A549 (cell line): ENCODE measurements at regions not wholly inside any gene's neighbourhood (a gene's known extent, or its start where the extent isn't known, plus 50 kb on each side); places are given as distances from the start of the nearest gene placed in this dataset.
"Not testable (repeated sequence)": the region's sequence is repeated elsewhere in the genome, so short reads cannot be mapped to it uniquely, and the experiment has no call there.

Experiments
- ATAC-seq, 2 experiments: fragments of 200-7000 bp in 1 of 2; fragments of >200 bp in 1 of 2; cut with Nextera tagmentation in 1 of 2; cut with Tn5 transposase in 1 of 2; 3 replicates each; pipeline versions ENCODE4 v1.8.0 to v1.9.1; 2018 to 2020; ENCODE audit warnings: mild to moderate bottlenecking in 1 of 2, moderate library complexity in 1 of 2
- CTCF ChIA-PET: fragments of 300-600 bp; sonication (Branson Sonifier 250); formaldehyde crosslinking; extraction: SDS; loops from one replicate; lab custom pipeline; 2021; ENCODE audit warnings: antibody characterized with exemption, inconsistent platforms; lab: Yijun Ruan, JAX
- POLR2A ChIA-PET: fragments of 350-600 bp; formaldehyde crosslinking; extraction: SDS; loops from one replicate; lab custom pipeline; 2021; ENCODE audit warnings: antibody characterized with exemption, inconsistent platforms; lab: Yijun Ruan, JAX
- DNase-seq, 2 experiments: peaks; one replicate each; pipeline versions ENCODE4 v3.0.0 to v3.0.0-alpha.2; 2011 to 2016; ENCODE audit warnings: low read depth in 1 of 2, low spot score in 1 of 2
- FAIRE-seq: peaks from 2 replicates; lab custom pipeline; 2011; peaks lifted over from hg19 to GRCh38; lab: Jason Lieb, UNC
- H3K27ac ChIP-seq, 2 experiments: fragments of >200 bp; sonication (Bioruptor Twin); formaldehyde crosslinking; 3 replicates each; pipeline ENCODE4 v1.5.1; 2016 to 2017
- H3K4me1 ChIP-seq: fragments of >200 bp; sonication (Bioruptor Twin); formaldehyde crosslinking; 3 replicates; pipeline ENCODE4 v1.6.1; 2016
- H3K4me2 ChIP-seq: fragments of >200 bp; sonication (Bioruptor Twin); formaldehyde crosslinking; 3 replicates; pipeline ENCODE4 v1.6.1; 2016
- H3K4me3 ChIP-seq: fragments of >200 bp; sonication (Bioruptor Twin); formaldehyde crosslinking; 3 replicates; pipeline ENCODE4 v1.5.1; 2016
- H3K9me3 ChIP-seq: fragments of >200 bp; sonication (Bioruptor Twin); formaldehyde crosslinking; 3 replicates; pipeline ENCODE4 v1.6.1; 2016
- ATOH8 ChIP-seq: fragments of 250-450 bp; sonication (Bioruptor Pico); IDR thresholded peaks from 2 replicates; pipeline ENCODE4 v1.5.0; 2020; ENCODE audit warnings: low read depth, mild to moderate bottlenecking, moderate library complexity
- BCL3 ChIP-seq: fragments of >200 bp; sonication (Bioruptor Twin); formaldehyde crosslinking; IDR thresholded peaks from 3 replicates; pipeline ENCODE4 v1.6.1; 2016
- CEBPB ChIP-seq, 2 experiments: fragments of >200 bp in 1 of 2; sonication (Bioruptor Twin) in 1 of 2; formaldehyde crosslinking in 1 of 2; IDR thresholded peaks; 2 replicates each; pipeline ENCODE4 v1.6.1; 2012 to 2016
- E2F6 ChIP-seq: IDR thresholded peaks from 2 replicates; pipeline ENCODE4 v1.6.1; 2012; ENCODE audit warnings: low read depth, borderline replicate concordance
- EHF ChIP-seq: fragments of 250-450 bp; sonication (Bioruptor Pico); IDR thresholded peaks from 2 replicates; pipeline ENCODE4 v1.5.0; 2020; ENCODE audit warnings: mild to moderate bottlenecking
- EHMT2 ChIP-seq: fragments of 200-600 bp; sonication (generic); IDR thresholded peaks from 2 replicates; pipeline ENCODE4 v1.6.1; 2016; ENCODE audit warnings: antibody characterized with exemption, low read depth, mild to moderate bottlenecking, moderate library complexity
- EP300 ChIP-seq, 2 experiments: fragments of >200 bp; sonication (Bioruptor Twin); formaldehyde crosslinking; IDR thresholded peaks; 2 replicates in 1 of 2; 3 replicates in 1 of 2; pipeline ENCODE4 v1.6.1; 2016 to 2017
- ESRRA ChIP-seq: fragments of 150-350 bp; IDR thresholded peaks from 2 replicates; pipeline ENCODE4 v1.6.1; 2014; ENCODE audit warnings: mild to moderate bottlenecking, low read length, borderline replicate concordance
- HDAC2 ChIP-seq: fragments of 200-600 bp; sonication (generic); IDR thresholded peaks from 2 replicates; pipeline ENCODE4 v1.6.1; 2016
- HEYL ChIP-seq: fragments of 250-450 bp; sonication (Bioruptor Pico); IDR thresholded peaks from 2 replicates; pipeline ENCODE4 v1.8.0; 2021; ENCODE audit warnings: mild to moderate bottlenecking, moderate library complexity
- HMGXB4 ChIP-seq: fragments of 250-450 bp; sonication (Bioruptor Pico); IDR thresholded peaks from 2 replicates; pipeline ENCODE4 v1.5.0; 2021; ENCODE audit warnings: mild to moderate bottlenecking, moderate library complexity, borderline replicate concordance
- HOXB5 ChIP-seq: fragments of 250-450 bp; sonication (Bioruptor Pico); IDR thresholded peaks from 2 replicates; pipeline ENCODE4 v1.5.0; 2020; ENCODE audit warnings: mild to moderate bottlenecking, moderate library complexity
- KDM1A ChIP-seq: fragments of 200-600 bp; sonication (generic); IDR thresholded peaks from 2 replicates; pipeline ENCODE4 v1.6.1; 2016; ENCODE audit warnings: low read depth, mild to moderate bottlenecking
- MYC ChIP-seq: IDR thresholded peaks from 2 replicates; pipeline ENCODE4 v1.6.1; 2012; ENCODE audit warnings: mild to moderate bottlenecking, inconsistent platforms, low read length, improper control_type of control experiment, borderline replicate concordance
- RAD21 ChIP-seq, 2 experiments: fragments of >200 bp in 1 of 2; sonication (Bioruptor Twin) in 1 of 2; formaldehyde crosslinking in 1 of 2; IDR thresholded peaks in 1 of 2; conservative IDR thresholded peaks in 1 of 2; 2 replicates in 1 of 2; 3 replicates in 1 of 2; pipeline ENCODE4 v1.6.1; 2012 to 2018; ENCODE audit warnings: inconsistent platforms in 1 of 2
- RCOR1 ChIP-seq: fragments of 150-350 bp; IDR thresholded peaks from 2 replicates; pipeline ENCODE4 v1.6.1; 2014; ENCODE audit warnings: antibody characterized with exemption, low read length, low read depth
- REST ChIP-seq: fragments of 200-600 bp; sonication (generic); IDR thresholded peaks from 2 replicates; pipeline ENCODE4 v1.6.1; 2016; ENCODE audit warnings: antibody characterized with exemption, mild to moderate bottlenecking, moderate library complexity
- RNF2 ChIP-seq: fragments of 200-600 bp; sonication (generic); IDR thresholded peaks from 2 replicates; pipeline ENCODE4 v1.6.1; 2016; ENCODE audit warnings: low read depth, mild to moderate bottlenecking, antibody characterized with exemption, moderate library complexity, borderline replicate concordance
- TFCP2L1 ChIP-seq: fragments of 250-450 bp; sonication (Bioruptor Pico); IDR thresholded peaks from 2 replicates; pipeline ENCODE4 v1.5.0; 2021; ENCODE audit warnings: mild to moderate bottlenecking
- TP53 ChIP-seq: fragments of 250-450 bp; sonication (Bioruptor Pico); IDR thresholded peaks from 2 replicates; pipeline ENCODE4 v1.5.0; 2021; ENCODE audit warnings: mild to moderate bottlenecking, moderate library complexity
- USF2 ChIP-seq: fragments of 450-650 bp; IDR thresholded peaks from 2 replicates; pipeline ENCODE4 v1.6.1; 2014; ENCODE audit warnings: antibody characterized with exemption
- ZNF302 ChIP-seq: fragments of 250-450 bp; sonication (Bioruptor Pico); IDR thresholded peaks from 2 replicates; pipeline ENCODE4 v1.9.0; 2021; ENCODE audit warnings: inconsistent platforms, mild to moderate bottlenecking, moderate library complexity
- ZSCAN20 ChIP-seq: fragments of 250-450 bp; sonication (Bioruptor Pico); IDR thresholded peaks from 2 replicates; pipeline ENCODE4 v1.8.0; 2022; ENCODE audit warnings: mild to moderate bottlenecking, moderate library complexity
- WGBS: methylation state at CpG from one replicate; pipeline ENCODE4 v1.1.6; 2017; ENCODE audit errors: missing lambda C conversion rate; 5-methylcytosine and 5-hydroxymethylcytosine counted together

GRCh38 chr6:139698526-139699176 lies 324.2 kb upstream of the CITED2 start (continued):
- TF ChIP-seq RAD21 (conservative IDR thresholded peaks at IDR 0.05 in 1 of 2, IDR thresholded peaks at IDR 0.05 in 1 of 2) (no peak), RCOR1 (no peak), EHF (CRISPR knock-in tag) (no peak), ATOH8 (CRISPR knock-in tag) (no peak), RNF2 (no peak), USF2 (no peak), HDAC2 (no peak), EP300 (IDR thresholded peaks at IDR 0.05) (no peak), ZSCAN20 (CRISPR knock-in tag) (no peak)
- TF ChIP-seq, all 56 proteins: peak for 0

- H3K4me1 ChIP-seq, DNase-seq, FAIRE-seq, H3K4me3 ChIP-seq, H3K27ac ChIP-seq, ATAC-seq, H3K4me2 ChIP-seq, H3K9me3 ChIP-seq, CTCF ChIA-PET, POLR2A ChIA-PET: not testable (repeated sequence)
- no CpG with 5 or more reads among the region's 23 CpGs for WGBS
Observed at GRCh38 chr6:139697856-139698255, 323.4 kb upstream of the CITED2 start.

GRCh38 chr6:139696991-139697390 lies 322.5 kb upstream of the CITED2 start:
- H3K4me1 ChIP-seq, H3K9me3 ChIP-seq, POLR2A ChIA-PET: not testable (repeated sequence)

GRCh38 chr6:139695361-139695760 lies 320.9 kb upstream of the CITED2 start:
- ChIA-PET POLR2A (no interaction called here), CTCF (no interaction called here)
- Histone ChIP-seq H3K27ac (no peak overlapping the region), H3K4me2 (no peak overlapping the region), H3K9me3 (no peaks in the 10 kb centered on the region), H3K4me1 (0 out of 3 replicates have a peak, but pooled peaks cover 3% of the 10 kb centered on the region), H3K4me3 (no peak overlapping the region)
- WGBS, result 59% methylated on average over 1 of the region's 1 CpG
- FAIRE-seq (no peak), DNase-seq (no peak), ATAC-seq (no peak)
- no peak for TF ChIP-seq HEYL
- TF ChIP-seq KDM1A, result no peak
- TF ChIP-seq ZNF302, result no peak
- no peak for TF ChIP-seq REST
- TF ChIP-seq CEBPB (IDR thresholded peaks at IDR 0.05), result no peak
- TF ChIP-seq ESRRA, result no peak
- TF ChIP-seq EHMT2, result no peak
- TF ChIP-seq E2F6, result no peak
- TF ChIP-seq HOXB5 (CRISPR knock-in tag), result no peak
- no peak for TF ChIP-seq TFCP2L1 (CRISPR knock-in tag)
- TF ChIP-seq TP53 (CRISPR knock-in tag), result no peak
- no peak for TF ChIP-seq MYC
- no peak for TF ChIP-seq BCL3
- TF ChIP-seq HMGXB4 (CRISPR knock-in tag), result no peak

More at GRCh38 chr6:139696991-139697390, 322.5 kb upstream of the CITED2 start:
- H3K4me2 ChIP-seq, CTCF ChIA-PET, DNase-seq, ATAC-seq, FAIRE-seq, H3K4me3 ChIP-seq, H3K27ac ChIP-seq: not testable (repeated sequence)
- WGBS, result 93% methylated on average over 16 of the region's 16 CpGs
